ENCODE measurements at regions not wholly inside any gene's neighbourhood (a gene's known extent, or its start where the extent isn't known, plus 50 kb on each side); places are given as distances from the start of the nearest gene placed in this dataset.

DNA sequence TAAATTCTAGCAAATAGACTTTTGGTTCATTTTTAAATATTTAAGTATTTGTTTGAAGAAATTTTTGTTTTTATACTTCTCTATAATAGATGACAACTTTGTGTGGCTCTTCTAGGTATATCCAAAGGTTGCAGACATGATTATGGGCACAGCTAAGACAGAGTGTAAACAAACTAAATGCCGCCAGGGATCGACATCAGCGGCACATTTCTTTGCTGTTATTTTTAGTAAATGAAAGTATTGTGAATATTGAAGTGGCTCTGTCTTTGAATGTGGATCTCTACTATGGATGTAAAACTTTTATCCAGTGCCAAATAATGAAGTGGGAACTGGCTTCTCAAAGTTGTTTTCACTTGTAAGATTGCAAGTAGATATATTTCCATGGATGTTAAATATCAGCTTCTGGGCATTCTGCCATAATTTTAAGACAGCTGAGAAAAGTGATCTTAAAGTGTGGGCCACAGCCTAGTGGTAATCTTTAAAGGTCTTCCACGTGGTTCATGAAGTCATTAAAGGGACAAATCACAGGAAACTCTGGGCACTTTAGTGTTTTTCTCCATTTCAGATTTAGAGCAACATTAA is 589.9 kb downstream of the ZNF608 start:
- CTCF ChIA-PET, result no interaction called here
- POLR2A ChIA-PET (ENCODE audit: low non-redundant PET), result no interaction called here
- no peaks in the 10 kb centered on the region for H3K4me1 ChIP-seq (ENCODE audit: insufficient read depth, low read length, poor library complexity, severe bottlenecking)
- no peaks in the 10 kb centered on the region for H3K36me3 ChIP-seq (ENCODE audit: insufficient read depth, low read length, poor library complexity, severe bottlenecking)
- TF ChIP-seq CTCF (conservative IDR thresholded peaks at IDR 0.05; ENCODE audit: low read depth, low read length) (no peak), EZH2 (IDR thresholded peaks at IDR 0.05; ENCODE audit: borderline replicate concordance, low read depth, low read length, poor library complexity, severe bottlenecking) (no peak)
- no peak overlapping the region for H3K4me3 ChIP-seq (ENCODE audit: low read depth, low read length, poor library complexity, severe bottlenecking)
- H3K27ac ChIP-seq (ENCODE audit: low read depth, low read length, poor library complexity, severe bottlenecking), result no peak overlapping the region
- no peaks in the 10 kb centered on the region for H3K27me3 ChIP-seq (replicated peaks; ENCODE audit: insufficient read depth, low read depth, low read length, poor library complexity)
- peaks cover 16% of the 10 kb centered on the region for H3K9me3 ChIP-seq (ENCODE audit: low read depth, low read length, poor library complexity, severe bottlenecking)
- no TSS peak for BruUV-seq (replicated peaks)
- intact Hi-C loops (cut with micrococcal nuclease; ENCODE audit: unreplicated experiment), result no loop called here
- peak; percentile 9 for DNase-seq (ENCODE audit: low spot score)

- ChIA-PET POLR2A (ENCODE audit: low non-redundant PET) (no interaction called here), CTCF (no interaction called here)
- no peak for TF ChIP-seq EZH2 (IDR thresholded peaks at IDR 0.05; ENCODE audit: borderline replicate concordance, low read depth, low read length, poor library complexity, severe bottlenecking)
- no peak for TF ChIP-seq CTCF (conservative IDR thresholded peaks at IDR 0.05; ENCODE audit: low read depth, low read length)
- no TSS peak for BruUV-seq (replicated peaks)
- Histone ChIP-seq H3K27me3 (replicated peaks; ENCODE audit: insufficient read depth, low read depth, low read length, poor library complexity) (no peaks in the 10 kb centered on the region), H3K9me3 (ENCODE audit: low read depth, low read length, poor library complexity, severe bottlenecking) (peaks cover 16% of the 10 kb centered on the region), H3K27ac (ENCODE audit: low read depth, low read length, poor library complexity, severe bottlenecking) (no peak overlapping the region), H3K4me1 (ENCODE audit: insufficient read depth, low read length, poor library complexity, severe bottlenecking) (no peaks in the 10 kb centered on the region), H3K36me3 (ENCODE audit: insufficient read depth, low read length, poor library complexity, severe bottlenecking) (no peaks in the 10 kb centered on the region), H3K4me3 (ENCODE audit: low read depth, low read length, poor library complexity, severe bottlenecking) (no peak overlapping the region)
- no peak for DNase-seq (ENCODE audit: low spot score)
- intact Hi-C loops (cut with micrococcal nuclease; ENCODE audit: unreplicated experiment), result no loop called here
Measured at GRCh38 chr5:124154714-124155113, 591.7 kb downstream of the ZNF608 start.

DNA sequence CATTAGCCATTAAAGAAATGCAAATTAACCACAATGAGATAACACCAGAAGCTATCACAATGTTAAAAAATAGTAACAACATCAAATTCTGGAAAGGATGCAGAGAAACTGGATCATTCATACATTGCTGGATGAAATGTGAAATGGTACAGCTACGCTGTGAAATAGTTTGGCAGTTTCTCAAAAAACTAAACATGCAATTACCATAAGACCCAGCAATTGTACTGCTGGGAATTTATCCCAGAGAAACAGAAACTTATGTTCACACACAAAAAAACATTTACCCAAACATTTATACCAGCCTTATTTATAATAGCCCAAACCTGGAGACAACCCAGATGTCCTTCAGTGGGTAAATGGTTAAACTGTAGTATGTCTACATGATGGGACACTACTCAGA is 592.9 kb downstream of the ZNF608 start:
- no TSS peak for BruUV-seq (replicated peaks)

More for the DNA sequence above, 592.9 kb downstream of the ZNF608 start:
- ChIA-PET CTCF (no interaction called here), POLR2A (ENCODE audit: low non-redundant PET) (no interaction called here)
- Histone ChIP-seq H3K36me3 (ENCODE audit: insufficient read depth, low read length, poor library complexity, severe bottlenecking) (no peaks in the 10 kb centered on the region), H3K27ac (ENCODE audit: low read depth, low read length, poor library complexity, severe bottlenecking) (no peak overlapping the region), H3K4me1 (ENCODE audit: insufficient read depth, low read length, poor library complexity, severe bottlenecking) (no peaks in the 10 kb centered on the region), H3K9me3 (ENCODE audit: low read depth, low read length, poor library complexity, severe bottlenecking) (peaks cover 16% of the 10 kb centered on the region), H3K27me3 (replicated peaks; ENCODE audit: insufficient read depth, low read depth, low read length, poor library complexity) (no peaks in the 10 kb centered on the region), H3K4me3 (ENCODE audit: low read depth, low read length, poor library complexity, severe bottlenecking) (no peak overlapping the region)
- no peak for TF ChIP-seq EZH2 (IDR thresholded peaks at IDR 0.05; ENCODE audit: borderline replicate concordance, low read depth, low read length, poor library complexity, severe bottlenecking)
- TF ChIP-seq CTCF (conservative IDR thresholded peaks at IDR 0.05; ENCODE audit: low read depth, low read length), result no peak
- intact Hi-C loops (cut with micrococcal nuclease; ENCODE audit: unreplicated experiment), result no loop called here
- no peak for DNase-seq (ENCODE audit: low spot score)
